Transverse colon (tissue), 4 donors: ENCODE measurements at regions not wholly inside any gene's neighbourhood (a gene's known extent, or its start where the extent isn't known, plus 50 kb on each side); places are given as distances from the start of the nearest gene placed in this dataset.

ENCODE experiments used
- DNase-seq: peaks from one replicate; pipeline ENCODE4 v3.0.0-alpha.2; 2019
- H3K27ac ChIP-seq, 4 donors: fragments of 200-600 bp; sonication (generic); 2 replicates each; pipeline ENCODE4 v1.5.1; 2016 to 2018; ENCODE audit warnings: inconsistent platforms in 4 of 4
- H3K27me3 ChIP-seq: fragments of 200-600 bp; sonication (generic); 2 replicates; pipeline ENCODE4 v1.5.1; 2017; ENCODE audit warnings: inconsistent platforms
- H3K36me3 ChIP-seq, 4 donors: fragments of 200-600 bp; sonication (generic); 2 replicates each; pipeline ENCODE4 v1.5.1; 2017 to 2019; ENCODE audit warnings: inconsistent platforms in 4 of 4
- H3K4me1 ChIP-seq, 4 donors: fragments of 200-600 bp; sonication (generic); 2 replicates each; pipeline ENCODE4 v1.5.1; 2017 to 2020; ENCODE audit warnings: inconsistent platforms in 4 of 4
- H3K4me3 ChIP-seq, 4 donors: fragments of 200-600 bp; sonication (generic); 1 replicate in 1 of 4; 2 replicates in 3 of 4; pipeline versions ENCODE4 v1.5.1 to v1.6.1; 2017 to 2019; ENCODE audit warnings: inconsistent platforms in 4 of 4
- H3K9me3 ChIP-seq, 2 donors: fragments of 200-600 bp; sonication (generic); 2 replicates each; pipeline ENCODE4 v1.5.1; 2017 to 2019; ENCODE audit warnings: inconsistent platforms in 2 of 2
- EP300 ChIP-seq: sonication (generic); formaldehyde crosslinking; IDR thresholded peaks from one replicate; pipeline ENCODE4 v1.6.1; 2017; ENCODE audit warnings: antibody characterized with exemption, low read depth
- POLR2A ChIP-seq: fragments of 450-650 bp; IDR thresholded peaks from one replicate; pipeline ENCODE4 v1.6.1; 2016; ENCODE audit warnings: antibody characterized with exemption, mild to moderate bottlenecking, moderate library complexity
- POLR2AphosphoS5 ChIP-seq, 3 donors: sonication (generic); formaldehyde crosslinking; IDR thresholded peaks; one replicate each; pipeline ENCODE4 v1.6.1; 2016; ENCODE audit warnings: antibody characterized with exemption in 3 of 3
- WGBS, 2 donors: methylation state at CpG; one replicate each; pipeline ENCODE4 v1.1.5; 2018; ENCODE audit warnings: low coverage in 1 of 2; 5-methylcytosine and 5-hydroxymethylcytosine counted together
- in situ Hi-C, 4 donors: fragments of 200-750 bp; cut with MboI; loops; one replicate each; pipeline versions ENCODE4 v1.15.0 to v1.15.1; 2017; ENCODE audit warnings: low sequenced_read_pairs in 3 of 4, low pct_ligation_motif_present in 1 of 4, low pct_unique_long_range_greater_than_20kb in 1 of 4
- intact Hi-C: fragments of 100-400 bp; cut with DNase I; formaldehyde crosslinking; loops from one replicate; pipeline ENCODE4 v1.15.1; 2023; ENCODE audit warnings: low total_unique reads
- TF ChIP-seq, protein P1 (sequence below), 5 experiments: fragments of 200-600 bp in 3 of 5; fragments of 450-650 bp in 2 of 5; sonication (generic) in 3 of 5; IDR thresholded peaks; 1 replicate in 2 of 5; 2 replicates in 3 of 5; pipeline ENCODE4 v1.5.1; 2016 to 2017; ENCODE audit warnings: antibody characterized with exemption in 5 of 5, inconsistent platforms in 3 of 5, mild to moderate bottlenecking in 2 of 5, moderate library complexity in 1 of 5

DNA sequence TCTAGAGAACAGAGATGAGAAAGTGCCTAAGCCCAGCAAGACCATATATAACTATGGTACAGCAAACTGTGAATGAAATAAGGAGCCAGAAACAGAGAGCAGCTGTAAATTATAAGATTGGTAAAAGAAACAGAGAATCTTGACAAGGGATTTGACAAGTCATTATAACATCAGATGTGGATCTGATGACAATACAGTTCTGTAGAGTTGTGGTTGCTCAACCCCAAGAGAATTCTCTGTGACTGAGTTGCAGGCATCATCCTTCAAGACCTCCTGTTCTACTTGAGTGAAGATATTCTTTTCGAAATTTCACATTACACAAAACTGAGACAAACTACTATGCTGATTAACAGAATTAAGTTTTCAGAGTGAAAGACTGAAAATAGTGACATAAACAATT lies 343.1 kb upstream of the SLC39A10 start:
- in situ Hi-C loops: loop anchor here in 1 of 4 donors (25.0 kb wide), 1 partner anchor 1152 kb away; no protein-coding TSS in a partner anchor

DNA sequence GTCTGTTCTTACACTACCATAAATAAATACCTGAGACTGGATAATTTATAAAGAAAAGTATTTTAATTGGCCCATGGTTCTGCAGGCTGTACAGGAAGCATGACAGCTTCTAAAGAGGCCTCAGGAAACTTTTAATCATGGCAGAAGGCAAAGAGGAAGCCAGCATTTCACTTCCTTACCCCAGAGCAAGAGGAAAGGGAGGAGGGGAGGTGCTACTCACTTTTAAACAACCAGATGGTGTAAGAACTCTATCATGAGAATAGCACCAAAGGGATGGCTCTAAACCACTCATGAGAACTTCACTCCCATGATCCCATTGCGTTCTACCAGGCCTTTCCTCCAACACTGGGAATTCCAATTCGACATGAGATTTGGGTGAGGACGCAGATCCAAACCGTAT lies 344.4 kb upstream of the SLC39A10 start:
- Histone ChIP-seq H3K27ac (no peak overlapping the region), H3K4me3 (no peak overlapping the region), H3K4me1 (no peaks in the 10 kb centered on the region), H3K36me3 (no peaks in the 10 kb centered on the region), H3K27me3 (no peaks in the 10 kb centered on the region), H3K9me3 (no peaks in the 10 kb centered on the region)
- DNase-seq: no peak
- TF ChIP-seq POLR2A (no peak), EP300 (no peak), POLR2AphosphoS5 (IDR thresholded peaks at IDR 0.05) (no peak)
- TF ChIP-seq, protein P1, sequence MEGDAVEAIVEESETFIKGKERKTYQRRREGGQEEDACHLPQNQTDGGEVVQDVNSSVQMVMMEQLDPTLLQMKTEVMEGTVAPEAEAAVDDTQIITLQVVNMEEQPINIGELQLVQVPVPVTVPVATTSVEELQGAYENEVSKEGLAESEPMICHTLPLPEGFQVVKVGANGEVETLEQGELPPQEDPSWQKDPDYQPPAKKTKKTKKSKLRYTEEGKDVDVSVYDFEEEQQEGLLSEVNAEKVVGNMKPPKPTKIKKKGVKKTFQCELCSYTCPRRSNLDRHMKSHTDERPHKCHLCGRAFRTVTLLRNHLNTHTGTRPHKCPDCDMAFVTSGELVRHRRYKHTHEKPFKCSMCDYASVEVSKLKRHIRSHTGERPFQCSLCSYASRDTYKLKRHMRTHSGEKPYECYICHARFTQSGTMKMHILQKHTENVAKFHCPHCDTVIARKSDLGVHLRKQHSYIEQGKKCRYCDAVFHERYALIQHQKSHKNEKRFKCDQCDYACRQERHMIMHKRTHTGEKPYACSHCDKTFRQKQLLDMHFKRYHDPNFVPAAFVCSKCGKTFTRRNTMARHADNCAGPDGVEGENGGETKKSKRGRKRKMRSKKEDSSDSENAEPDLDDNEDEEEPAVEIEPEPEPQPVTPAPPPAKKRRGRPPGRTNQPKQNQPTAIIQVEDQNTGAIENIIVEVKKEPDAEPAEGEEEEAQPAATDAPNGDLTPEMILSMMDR (IDR thresholded peaks at IDR 0.05): no peak
- intact Hi-C loops: no loop called here
- in situ Hi-C loops: loop anchor here in 1 of 4 donors (25.0 kb wide), 1 partner anchor 1150 kb away; no protein-coding TSS in a partner anchor
- 92 to 94% methylated on average over 4 of the region's 4 CpGs for WGBS, 2 donors

More for the DNA sequence above, 343.1 kb upstream of the SLC39A10 start:
- Histone ChIP-seq H3K9me3 (no peaks in the 10 kb centered on the region), H3K4me3 (no peak overlapping the region), H3K27me3 (no peaks in the 10 kb centered on the region), H3K36me3 (no peaks in the 10 kb centered on the region), H3K27ac (no peak overlapping the region), H3K4me1 (peaks cover 0 to 4% (median 0%) of the 10 kb centered on the region in 4 donors)
- 76 to 90% methylated on average over 1 of the region's 1 CpG for WGBS, 2 donors
- TF ChIP-seq, protein P1 (IDR thresholded peaks at IDR 0.05): no peak
- TF ChIP-seq EP300 (no peak), POLR2AphosphoS5 (IDR thresholded peaks at IDR 0.05) (no peak), POLR2A (no peak)
- intact Hi-C loops: no loop called here
- DNase-seq: no peak

DNA sequence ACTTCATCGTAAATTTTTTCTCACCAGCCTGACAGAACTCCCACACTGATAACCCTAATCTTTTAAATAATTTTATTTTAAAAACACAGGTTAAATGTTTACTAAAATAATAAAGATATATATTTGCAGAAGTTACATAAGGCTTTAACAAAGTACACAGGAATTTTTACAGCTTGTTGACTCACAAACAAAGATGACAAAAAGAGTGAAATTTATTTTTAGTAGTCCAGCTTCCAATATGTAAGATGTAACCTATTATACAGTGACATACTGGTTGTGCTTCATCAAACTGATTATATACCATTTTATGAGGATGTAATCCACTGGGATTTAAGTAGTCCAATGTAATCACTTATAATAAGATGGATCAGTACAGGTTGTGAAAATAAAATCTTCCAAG lies 348.9 kb upstream of the SLC39A10 start:
- intact Hi-C loops: no loop called here
- in situ Hi-C loops: loop anchor here in 1 of 4 donors (25.0 kb wide), 1 partner anchor 1146 kb away; no protein-coding TSS in a partner anchor
- WGBS, 2 donors: 45 to 58% methylated on average over 1 of the region's 1 CpG

DNA sequence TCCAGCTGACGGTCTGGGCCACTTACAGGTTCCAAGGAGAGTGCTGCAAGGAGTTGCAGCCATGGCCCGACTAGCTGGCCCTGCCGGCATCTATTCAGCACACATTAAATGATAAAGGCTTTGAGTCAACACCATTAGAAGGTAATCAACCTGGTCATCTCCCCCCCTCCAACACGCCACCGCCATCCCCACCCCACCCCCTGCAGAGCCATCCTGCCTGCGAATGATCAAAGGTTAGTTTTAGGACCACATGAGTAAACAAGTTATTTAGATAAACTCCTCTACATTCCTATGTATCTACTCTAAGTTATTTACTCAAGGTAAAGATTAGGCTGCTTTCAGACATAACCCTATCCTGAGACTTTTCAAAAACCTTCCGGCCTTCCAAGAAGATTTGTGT lies 349.3 kb upstream of the SLC39A10 start:
- 33 to 44% methylated on average over 1 to 7 of the region's 7 CpGs for WGBS, 2 donors
- Histone ChIP-seq H3K9me3 (no peaks in the 10 kb centered on the region), H3K27me3 (no peaks in the 10 kb centered on the region), H3K36me3 (no peaks in the 10 kb centered on the region), H3K4me3 (no peak overlapping the region), H3K4me1 (no peaks in the 10 kb centered on the region), H3K27ac (no peak overlapping the region)
- TF ChIP-seq POLR2A: no peak
- no peak for TF ChIP-seq POLR2AphosphoS5 (IDR thresholded peaks at IDR 0.05)
- TF ChIP-seq EP300: no peak
- in situ Hi-C loops: loop anchor here in 1 of 4 donors (25.0 kb wide), 1 partner anchor 1145 kb away; no protein-coding TSS in a partner anchor
- intact Hi-C loops: no loop called here
- DNase-seq: no peak

More for the DNA sequence above, 348.9 kb upstream of the SLC39A10 start:
- DNase-seq: no peak
- Histone ChIP-seq H3K27me3 (no peaks in the 10 kb centered on the region), H3K36me3 (no peaks in the 10 kb centered on the region), H3K4me3 (no peak overlapping the region), H3K27ac (no peak overlapping the region), H3K9me3 (no peaks in the 10 kb centered on the region), H3K4me1 (no peaks in the 10 kb centered on the region)
- TF ChIP-seq EP300 (no peak), POLR2AphosphoS5 (IDR thresholded peaks at IDR 0.05) (no peak), POLR2A (no peak)
- TF ChIP-seq, protein P1 (IDR thresholded peaks at IDR 0.05): no peak

DNA sequence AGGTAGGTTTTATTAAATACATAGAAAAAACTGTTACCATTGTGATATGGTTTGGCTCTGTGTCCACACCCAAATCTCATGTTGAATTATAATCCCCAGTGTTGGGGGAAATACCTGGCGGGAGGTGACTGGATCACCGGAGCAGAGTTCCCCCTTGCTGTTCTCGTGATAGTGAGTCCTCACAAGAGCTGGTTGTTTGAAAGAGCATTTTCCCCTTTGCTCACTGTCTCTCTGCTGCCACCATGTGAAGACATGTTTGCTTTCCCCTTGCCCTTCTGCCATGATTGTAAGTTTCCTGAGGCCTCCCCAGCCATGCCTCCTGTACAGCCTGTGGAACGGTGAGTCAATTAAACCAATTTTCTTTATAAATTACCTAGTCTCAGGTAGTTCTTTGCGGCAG lies 352.7 kb upstream of the SLC39A10 start:
- intact Hi-C loops (no loop called here), in situ Hi-C loops (loop anchor here in 1 of 4 donors (25.0 kb wide), 1 partner anchor 1142 kb away; no protein-coding TSS in a partner anchor)
- no peak for DNase-seq
- no peaks in the 10 kb centered on the region for H3K27me3 ChIP-seq
- no peaks in the 10 kb centered on the region for H3K36me3 ChIP-seq
- no peak overlapping the region for H3K4me3 ChIP-seq
- TF ChIP-seq, protein P1 (IDR thresholded peaks at IDR 0.05): no peak
- TF ChIP-seq POLR2A (no peak), EP300 (no peak), POLR2AphosphoS5 (IDR thresholded peaks at IDR 0.05) (no peak)
- H3K27ac ChIP-seq: no peak overlapping the region
- 81 to 86% methylated on average over 5 of the region's 5 CpGs for WGBS, 2 donors
- no peaks in the 10 kb centered on the region for H3K9me3 ChIP-seq
- H3K4me1 ChIP-seq: no peaks in the 10 kb centered on the region
